H1 (cell line): ENCODE measurements at regions not wholly inside any gene's neighbourhood (a gene's known extent, or its start where the extent isn't known, plus 50 kb on each side); places are given as distances from the start of the nearest gene placed in this dataset.

Source experiments
- BRCA1 ChIP-seq: IDR thresholded peaks from 2 replicates; pipeline ENCODE4 v1.6.1; 2012; ENCODE audit warnings: low read depth, low read length, improper control_type of control experiment
- CHD2 ChIP-seq: IDR thresholded peaks from 2 replicates; pipeline ENCODE4 v1.6.1; 2012; ENCODE audit warnings: low read length, improper control_type of control experiment
- CHD7 ChIP-seq: fragments of 300-600 bp; sonication (generic); IDR thresholded peaks from 2 replicates; pipeline ENCODE4 v1.7.1; 2012; ENCODE audit warnings: low read length, moderate library complexity, mild to moderate bottlenecking, inconsistent platforms; ENCODE audit not compliant: insufficient replicate concordance
- EGR1 ChIP-seq: IDR thresholded peaks from 2 replicates; pipeline ENCODE4 v1.6.1; 2011; ENCODE audit warnings: low read depth, low read length, borderline replicate concordance
- GABPA ChIP-seq: IDR thresholded peaks from 2 replicates; pipeline ENCODE4 v1.6.1; 2011; ENCODE audit warnings: mild to moderate bottlenecking, low read length, moderate library complexity, borderline replicate concordance; ENCODE audit not compliant: insufficient read depth
- JUN ChIP-seq: IDR thresholded peaks from 2 replicates; pipeline ENCODE4 v1.6.1; 2011; ENCODE audit warnings: low read depth, mild to moderate bottlenecking, improper control_type of control experiment, low read length
- KDM4A ChIP-seq: IDR thresholded peaks from one replicate; pipeline ENCODE4 v1.7.1; 2012; ENCODE audit warnings: low read depth, mild to moderate bottlenecking, moderate library complexity, low read length, inconsistent platforms; ENCODE audit not compliant: severe bottlenecking
- POLR2A ChIP-seq, 2 experiments: IDR thresholded peaks; 1 replicate in 1 of 2; 2 replicates in 1 of 2; pipeline ENCODE4 v1.6.1; 2011; ENCODE audit warnings: low read depth in 2 of 2, low read length in 2 of 2, mild to moderate bottlenecking in 2 of 2; ENCODE audit errors: control extremely low read depth in 1 of 2
- SIRT6 ChIP-seq: IDR thresholded peaks from one replicate; pipeline ENCODE4 v1.7.1; 2012; ENCODE audit warnings: low read length, inconsistent platforms
- TEAD4 ChIP-seq: IDR thresholded peaks from 2 replicates; pipeline ENCODE4 v1.6.1; 2012; ENCODE audit warnings: low read depth, low read length, inconsistent platforms, mixed read lengths
- ZNF274 ChIP-seq: IDR thresholded peaks from 2 replicates; pipeline ENCODE4 v1.7.0; 2012; ENCODE audit warnings: low read length, borderline replicate concordance; ENCODE audit errors: extremely low read depth
- TF ChIP-seq, protein P1 (sequence below): IDR thresholded peaks from 2 replicates; pipeline ENCODE4 v1.6.1; 2012; ENCODE audit warnings: inconsistent platforms

GRCh38 chr5:168172760-168173223 is 118.7 kb upstream of the WWC1 start (continued):
- no peak for TF ChIP-seq CHD7
- TF ChIP-seq, protein P1, sequence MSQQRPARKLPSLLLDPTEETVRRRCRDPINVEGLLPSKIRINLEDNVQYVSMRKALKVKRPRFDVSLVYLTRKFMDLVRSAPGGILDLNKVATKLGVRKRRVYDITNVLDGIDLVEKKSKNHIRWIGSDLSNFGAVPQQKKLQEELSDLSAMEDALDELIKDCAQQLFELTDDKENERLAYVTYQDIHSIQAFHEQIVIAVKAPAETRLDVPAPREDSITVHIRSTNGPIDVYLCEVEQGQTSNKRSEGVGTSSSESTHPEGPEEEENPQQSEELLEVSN = no peak
- TF ChIP-seq ZNF274 = no peak
- no peak for TF ChIP-seq GABPA
- TF ChIP-seq SIRT6 = no peak
- TF ChIP-seq EGR1 = no peak
- no peak for TF ChIP-seq BRCA1
- TF ChIP-seq TEAD4 = no peak
- no peak for TF ChIP-seq JUN
- no peak for TF ChIP-seq CHD2
- no peak for TF ChIP-seq POLR2A (IDR thresholded peaks at IDR 0.05; ENCODE audit: control extremely low read depth in 1 of 2, low read depth in 2 of 2, low read length in 2 of 2)
- TF ChIP-seq KDM4A = no peak
